AG04450 (cell line): ENCODE measurements at regions not wholly inside any gene's neighbourhood (a gene's known extent, or its start where the extent isn't known, plus 50 kb on each side); places are given as distances from the start of the nearest gene placed in this dataset.
"Not testable (repeated sequence)": the region's sequence is repeated elsewhere in the genome, so short reads cannot be mapped to it uniquely, and the experiment has no call there.

Experiments
- CTCF ChIA-PET: fragments of 300-600, 350-600 bp; formaldehyde crosslinking; extraction: SDS; loops from one replicate; lab custom pipeline; 2022; ENCODE audit warnings: antibody characterized with exemption, inconsistent platforms; lab: Charles Lee
- POLR2A ChIA-PET: fragments of 350-600 bp; formaldehyde crosslinking; extraction: SDS; loops from one replicate; lab custom pipeline; 2021; ENCODE audit warnings: antibody characterized with exemption, inconsistent platforms; lab: Yijun Ruan, JAX
- DNase-seq: peaks from one replicate; pipeline ENCODE4 v3.0.0-alpha.2; 2011; ENCODE audit warnings: low read depth, low spot score
- H3K27ac ChIP-seq: one replicate; pipeline ENCODE4 v1.5.1; 2012; ENCODE audit warnings: low read depth, low read length, control low read depth
- H3K27me3 ChIP-seq: one replicate; pipeline ENCODE4 v1.6.0; 2012; ENCODE audit warnings: low read length; ENCODE audit not compliant: control insufficient read depth, insufficient read depth
- H3K4me3 ChIP-seq: 2 replicates; pipeline ENCODE4 v1.5.1; 2011; ENCODE audit warnings: mild to moderate bottlenecking, low read depth, low read length, control low read depth
- H3K9me3 ChIP-seq: 2 replicates; pipeline ENCODE4 v1.5.1; 2012; ENCODE audit warnings: low read length; ENCODE audit not compliant: control insufficient read depth, insufficient read depth
- CTCF ChIP-seq: IDR thresholded peaks from 2 replicates; pipeline ENCODE4 v1.5.1; 2011; ENCODE audit warnings: low read depth, low read length, control low read depth, inconsistent platforms

DNA sequence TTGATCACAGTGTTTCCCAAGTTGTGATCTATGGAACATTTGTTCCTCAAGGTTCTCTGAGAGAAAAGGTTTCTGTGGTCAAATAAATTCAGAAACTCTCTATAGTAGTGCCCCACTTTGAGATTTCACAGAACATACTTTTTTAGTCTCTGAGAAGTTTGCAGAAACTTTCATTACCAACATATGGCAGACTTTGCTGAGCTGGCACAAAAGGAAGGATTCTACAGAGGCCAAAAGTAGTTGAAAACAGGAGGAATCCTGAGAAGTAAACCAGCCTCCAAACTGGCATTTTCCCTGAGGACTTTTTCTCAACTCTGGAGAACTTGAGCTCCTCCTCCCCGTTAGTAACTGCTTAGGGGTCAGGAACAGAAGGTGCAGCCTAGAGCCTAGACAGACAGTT is 117.8 kb upstream of the ESX1 start:
- TF ChIP-seq CTCF: no peak
- H3K4me3 ChIP-seq: no peak overlapping the region
- DNase-seq: no peak
- CTCF ChIA-PET: no interaction called here
- no peaks in the 10 kb centered on the region for H3K27me3 ChIP-seq
- POLR2A ChIA-PET: no interaction called here
- no peaks in the 10 kb centered on the region for H3K9me3 ChIP-seq
- H3K27ac ChIP-seq: no peak overlapping the region

DNA sequence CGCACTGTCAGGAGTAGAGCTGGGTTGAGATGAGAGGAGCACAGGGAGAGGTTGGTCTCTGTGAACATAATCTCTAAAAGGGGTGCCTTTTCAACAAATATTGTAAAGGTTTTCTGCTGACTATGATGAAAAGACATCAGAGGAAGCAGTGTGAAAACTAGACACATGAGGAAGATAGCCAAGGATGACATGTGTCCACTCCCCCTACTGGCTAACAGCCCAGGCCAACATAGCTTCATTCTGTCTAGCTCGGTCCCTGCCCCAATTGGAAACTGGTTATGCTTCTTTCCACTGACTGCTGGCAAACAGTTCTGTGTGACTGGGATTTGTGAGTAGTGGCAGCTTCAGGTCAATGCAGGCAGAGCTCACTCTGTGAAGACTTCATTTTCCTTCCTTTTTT is 115.4 kb upstream of the ESX1 start:
- CTCF ChIA-PET: interaction anchor here (0.6 kb wide), 1 partner anchor 29 kb away, joined by 3 read pairs; no protein-coding TSS in a partner anchor
- H3K27me3 ChIP-seq: no peaks in the 10 kb centered on the region
- H3K27ac ChIP-seq: no peak overlapping the region
- no peak overlapping the region for H3K4me3 ChIP-seq
- POLR2A ChIA-PET: no interaction called here
- TF ChIP-seq CTCF: no peak
- H3K9me3 ChIP-seq: no peaks in the 10 kb centered on the region
- no peak for DNase-seq

DNA sequence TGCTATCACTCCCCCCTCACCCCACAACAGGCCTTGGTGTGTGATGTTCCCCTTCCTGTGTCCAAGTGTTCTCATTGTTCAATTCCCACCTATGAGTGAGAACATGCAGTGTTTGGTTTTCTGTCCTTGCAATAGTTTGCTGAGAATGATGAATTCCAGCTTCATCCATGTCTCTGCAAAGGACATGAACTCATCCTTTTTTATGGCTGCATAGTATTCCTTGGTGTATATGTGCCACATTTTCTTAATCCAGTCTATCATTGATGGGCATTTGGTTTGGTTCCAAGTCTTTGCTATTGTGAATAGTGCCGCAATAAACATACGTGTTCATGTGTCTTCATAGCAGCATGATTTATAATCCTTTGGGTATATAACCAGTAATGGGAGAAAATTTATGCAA is 106.0 kb upstream of the ESX1 start:
- H3K4me3 ChIP-seq, H3K9me3 ChIP-seq, H3K27me3 ChIP-seq, H3K27ac ChIP-seq, POLR2A ChIA-PET, CTCF ChIA-PET, DNase-seq: not testable (repeated sequence)

GRCh38 chrX:104359124-104359523 is 104.4 kb upstream of the ESX1 start:
- no peak overlapping the region for H3K27ac ChIP-seq
- H3K27me3 ChIP-seq: no peaks in the 10 kb centered on the region
- no peak for TF ChIP-seq CTCF
- no peak for DNase-seq
- CTCF ChIA-PET: no interaction called here
- H3K9me3 ChIP-seq: no peaks in the 10 kb centered on the region
- POLR2A ChIA-PET: no interaction called here
- no peak overlapping the region for H3K4me3 ChIP-seq

GRCh38 chrX:104351173-104351769 is 96.5 kb upstream of the ESX1 start:
- no peak for DNase-seq
- TF ChIP-seq CTCF: no peak
- no peak overlapping the region for H3K27ac ChIP-seq
- no peaks in the 10 kb centered on the region for H3K27me3 ChIP-seq
- ChIA-PET CTCF (interaction anchor here (1.8 to 3.3 kb wide), 2 partner anchors 41 to 156 kb away, joined by 7 to 15 read pairs; no protein-coding TSS in a partner anchor), POLR2A (no interaction called here)
- no peak overlapping the region for H3K4me3 ChIP-seq
- H3K9me3 ChIP-seq: no peaks in the 10 kb centered on the region
